ENCODE measurements at regions not wholly inside any gene's neighbourhood (a gene's known extent, or its start where the extent isn't known, plus 50 kb on each side); places are given as distances from the start of the nearest gene placed in this dataset.

DNA sequence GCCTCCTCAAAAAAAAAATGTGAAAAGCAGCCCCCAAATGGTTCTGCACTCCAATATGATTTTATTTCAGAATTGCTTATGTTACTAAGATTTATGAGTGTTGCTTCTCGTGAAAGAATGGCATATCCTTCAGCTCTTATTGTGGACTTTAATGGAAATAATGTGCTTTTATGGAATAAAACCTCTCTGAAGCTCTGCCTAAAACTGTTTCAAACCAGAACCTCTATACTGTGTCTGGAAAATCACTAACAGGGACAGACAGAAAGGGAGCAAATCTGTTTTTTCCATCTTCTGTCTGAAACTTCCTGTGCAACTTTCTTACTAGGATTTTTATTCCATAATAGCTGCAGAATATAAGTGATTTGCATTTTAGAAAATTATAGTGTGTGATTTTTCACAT, 493.1 kb downstream of the ANKRD50 start:
- no peaks in the 10 kb centered on the region for H4K20me1 ChIP-seq (ENCODE audit: control insufficient read depth, extremely low read depth, insufficient read depth, low read length)
- no peak for DNase-seq (ENCODE audit: low read depth in 2 of 2)
- no peaks in the 10 kb centered on the region for H3K79me2 ChIP-seq (ENCODE audit: control insufficient read depth, insufficient read depth, low read length)
- H3K9me3 ChIP-seq (ENCODE audit: control insufficient read depth, insufficient read depth, low read depth, low read length) = no peaks in the 10 kb centered on the region
- TF ChIP-seq EZH2 (IDR thresholded peaks at IDR 0.05; ENCODE audit: low read length, missing control alignments) = no peak
- TF ChIP-seq, protein P1, sequence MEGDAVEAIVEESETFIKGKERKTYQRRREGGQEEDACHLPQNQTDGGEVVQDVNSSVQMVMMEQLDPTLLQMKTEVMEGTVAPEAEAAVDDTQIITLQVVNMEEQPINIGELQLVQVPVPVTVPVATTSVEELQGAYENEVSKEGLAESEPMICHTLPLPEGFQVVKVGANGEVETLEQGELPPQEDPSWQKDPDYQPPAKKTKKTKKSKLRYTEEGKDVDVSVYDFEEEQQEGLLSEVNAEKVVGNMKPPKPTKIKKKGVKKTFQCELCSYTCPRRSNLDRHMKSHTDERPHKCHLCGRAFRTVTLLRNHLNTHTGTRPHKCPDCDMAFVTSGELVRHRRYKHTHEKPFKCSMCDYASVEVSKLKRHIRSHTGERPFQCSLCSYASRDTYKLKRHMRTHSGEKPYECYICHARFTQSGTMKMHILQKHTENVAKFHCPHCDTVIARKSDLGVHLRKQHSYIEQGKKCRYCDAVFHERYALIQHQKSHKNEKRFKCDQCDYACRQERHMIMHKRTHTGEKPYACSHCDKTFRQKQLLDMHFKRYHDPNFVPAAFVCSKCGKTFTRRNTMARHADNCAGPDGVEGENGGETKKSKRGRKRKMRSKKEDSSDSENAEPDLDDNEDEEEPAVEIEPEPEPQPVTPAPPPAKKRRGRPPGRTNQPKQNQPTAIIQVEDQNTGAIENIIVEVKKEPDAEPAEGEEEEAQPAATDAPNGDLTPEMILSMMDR (conservative IDR thresholded peaks at IDR 0.05 in 1 of 2, IDR thresholded peaks at IDR 0.05 in 1 of 2; ENCODE audit: low read depth in 1 of 2, low read length in 2 of 2) = no peak
- H3K27me3 ChIP-seq (ENCODE audit: control insufficient read depth, insufficient read depth, low read length) = no peaks in the 10 kb centered on the region
- no peak overlapping the region for H2AFZ ChIP-seq (ENCODE audit: low read length)
- H3K36me3 ChIP-seq (ENCODE audit: control insufficient read depth, insufficient read depth, low read length) = no peaks in the 10 kb centered on the region
- no peaks in the 10 kb centered on the region for H3K4me1 ChIP-seq (ENCODE audit: control insufficient read depth, extremely low read depth, insufficient read depth, low read length)
- no peak overlapping the region for H3K4me2 ChIP-seq (ENCODE audit: extremely low read depth, insufficient read depth, low read length)
- H3K27ac ChIP-seq (ENCODE audit: insufficient read depth, low read length) = no peak overlapping the region
- no peak overlapping the region for H3K9ac ChIP-seq (ENCODE audit: insufficient read depth, low read length)
- no peak overlapping the region for H3K4me3 ChIP-seq (replicated peaks in 1 of 4; ENCODE audit: control extremely low read depth in 1 of 4, insufficient read depth in 1 of 4, low read depth in 3 of 4, low read length in 4 of 4)

DNA sequence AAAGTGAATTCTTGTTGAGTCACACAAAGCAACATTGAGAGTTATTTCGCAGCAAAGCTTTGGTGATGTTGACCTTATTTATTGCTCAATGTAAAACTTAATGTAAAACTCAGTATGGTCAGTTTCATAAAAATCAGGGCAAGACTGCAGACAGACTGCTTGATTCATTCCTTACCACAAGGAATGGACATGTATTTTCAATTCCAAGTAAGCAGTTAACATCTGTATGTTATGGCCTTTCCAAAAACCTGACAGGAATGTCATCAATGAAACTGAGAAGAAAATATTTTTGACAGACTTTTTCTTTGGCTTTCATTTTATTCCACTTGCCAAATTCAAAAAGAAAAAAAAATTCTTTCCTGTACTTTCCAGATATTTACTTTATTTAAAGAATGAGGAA, 488.3 kb downstream of the ANKRD50 start:
- TF ChIP-seq, protein P1 (conservative IDR thresholded peaks at IDR 0.05 in 1 of 2, IDR thresholded peaks at IDR 0.05 in 1 of 2; ENCODE audit: low read depth in 1 of 2, low read length in 2 of 2) = no peak
- no peak for TF ChIP-seq EZH2 (IDR thresholded peaks at IDR 0.05; ENCODE audit: low read length, missing control alignments)
- H2AFZ ChIP-seq (ENCODE audit: low read length) = no peak overlapping the region
- H3K9me3 ChIP-seq (ENCODE audit: control insufficient read depth, insufficient read depth, low read depth, low read length) = no peaks in the 10 kb centered on the region
- no peak overlapping the region for H3K4me3 ChIP-seq (replicated peaks in 1 of 4; ENCODE audit: control extremely low read depth in 1 of 4, insufficient read depth in 1 of 4, low read depth in 3 of 4, low read length in 4 of 4)
- DNase-seq (ENCODE audit: low read depth in 2 of 2) = no peak
- no peaks in the 10 kb centered on the region for H3K27me3 ChIP-seq (ENCODE audit: control insufficient read depth, insufficient read depth, low read length)
- H3K79me2 ChIP-seq (ENCODE audit: control insufficient read depth, insufficient read depth, low read length) = no peaks in the 10 kb centered on the region
- H3K4me1 ChIP-seq (ENCODE audit: control insufficient read depth, extremely low read depth, insufficient read depth, low read length) = no peaks in the 10 kb centered on the region
- no peak overlapping the region for H3K4me2 ChIP-seq (ENCODE audit: extremely low read depth, insufficient read depth, low read length)
- no peaks in the 10 kb centered on the region for H4K20me1 ChIP-seq (ENCODE audit: control insufficient read depth, extremely low read depth, insufficient read depth, low read length)
- H3K36me3 ChIP-seq (ENCODE audit: control insufficient read depth, insufficient read depth, low read length) = no peaks in the 10 kb centered on the region
- no peak overlapping the region for H3K27ac ChIP-seq (ENCODE audit: insufficient read depth, low read length)
- H3K9ac ChIP-seq (ENCODE audit: insufficient read depth, low read length) = no peak overlapping the region

DNA sequence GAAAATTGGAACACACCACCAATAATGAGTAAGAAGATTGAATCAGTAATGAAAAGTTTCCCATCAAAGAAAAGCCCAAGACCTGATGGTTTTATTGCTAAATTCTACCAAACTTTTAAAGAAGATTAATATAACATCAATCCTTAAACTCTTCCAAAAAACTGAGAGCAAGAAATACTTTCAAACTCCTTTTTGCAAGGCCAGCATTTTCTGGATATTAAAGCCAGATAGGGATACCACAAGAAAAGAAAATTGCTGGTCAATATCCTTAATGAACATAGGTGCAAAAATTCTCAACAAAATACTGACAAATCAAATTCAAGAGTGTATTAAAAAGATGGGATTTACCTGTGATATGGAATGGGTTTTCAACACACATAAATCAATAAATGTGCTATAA, 484.6 kb downstream of the ANKRD50 start:
- Histone ChIP-seq H3K4me3 (replicated peaks in 1 of 4; ENCODE audit: control extremely low read depth in 1 of 4, insufficient read depth in 1 of 4, low read depth in 3 of 4, low read length in 4 of 4) (no peak overlapping the region), H3K79me2 (ENCODE audit: control insufficient read depth, insufficient read depth, low read length) (no peaks in the 10 kb centered on the region)
- no peak for TF ChIP-seq EZH2 (IDR thresholded peaks at IDR 0.05; ENCODE audit: low read length, missing control alignments)
- TF ChIP-seq, protein P1 (conservative IDR thresholded peaks at IDR 0.05 in 1 of 2, IDR thresholded peaks at IDR 0.05 in 1 of 2; ENCODE audit: low read depth in 1 of 2, low read length in 2 of 2) = no peak

More for the DNA sequence above, 484.6 kb downstream of the ANKRD50 start:
- no peak for DNase-seq (ENCODE audit: low read depth in 2 of 2)
- H3K4me2 ChIP-seq (ENCODE audit: extremely low read depth, insufficient read depth, low read length) = no peak overlapping the region
- no peaks in the 10 kb centered on the region for H3K36me3 ChIP-seq (ENCODE audit: control insufficient read depth, insufficient read depth, low read length)
- no peaks in the 10 kb centered on the region for H4K20me1 ChIP-seq (ENCODE audit: control insufficient read depth, extremely low read depth, insufficient read depth, low read length)
- no peak overlapping the region for H3K27ac ChIP-seq (ENCODE audit: insufficient read depth, low read length)
- H3K4me1 ChIP-seq (ENCODE audit: control insufficient read depth, extremely low read depth, insufficient read depth, low read length) = no peaks in the 10 kb centered on the region
- no peaks in the 10 kb centered on the region for H3K9me3 ChIP-seq (ENCODE audit: control insufficient read depth, insufficient read depth, low read depth, low read length)
- no peak overlapping the region for H3K9ac ChIP-seq (ENCODE audit: insufficient read depth, low read length)
- H2AFZ ChIP-seq (ENCODE audit: low read length) = no peak overlapping the region
- H3K27me3 ChIP-seq (ENCODE audit: control insufficient read depth, insufficient read depth, low read length) = no peaks in the 10 kb centered on the region

Data from fibroblast of lung (primary cell).